HCT116 (cell line): ENCODE measurements at regions not wholly inside any gene's neighbourhood (a gene's known extent, or its start where the extent isn't known, plus 50 kb on each side); places are given as distances from the start of the nearest gene placed in this dataset.

Source experiments
- ATAC-seq: fragments of 200-7000 bp; cut with Tn5 transposase; 2 replicates; pipeline ENCODE4 v1.9.1; 2020; ENCODE audit warnings: mild to moderate bottlenecking, moderate library complexity
- BruUV-seq: library from RNA; stranded (reverse); fragments of 400-500 nt; replicated peaks from 2 replicates; lab custom pipeline; 2021; lab: Mats Ljungman, UMichigan
- CTCF ChIA-PET: fragments of 300-600 bp; sonication (Branson Sonifier 250); formaldehyde crosslinking; loops from one replicate; lab custom pipeline; 2021; ENCODE audit warnings: antibody characterized with exemption; lab: Charles Lee
- POLR2A ChIA-PET: fragments of 300-600, 350-600 bp; sonication (Branson Sonifier 250); formaldehyde crosslinking; loops from one replicate; lab custom pipeline; 2021; ENCODE audit warnings: antibody characterized with exemption; lab: Charles Lee
- RAD21 ChIA-PET, 2 experiments: fragments of 300-600 bp; sonication (Branson Sonifier 250); formaldehyde crosslinking; loops; one replicate each; lab custom pipeline; 2023; ENCODE audit warnings: low total read pairs in 2 of 2; ENCODE audit not compliant: uncharacterized antibody in 2 of 2, unreplicated experiment in 2 of 2, low non-redundant PET in 1 of 2; lab: Charles Lee
- DNase-seq: peaks from one replicate; pipeline ENCODE4 v3.0.0-alpha.2; 2010; ENCODE audit warnings: low read depth, low spot score
- H2AFZ ChIP-seq: fragments of 200-600 bp; shearing (Covaris generic), sonication (generic); 2 replicates; pipeline ENCODE4 v1.6.1; 2017; ENCODE audit warnings: low read depth, mixed run types, mixed read lengths, antibody characterized with exemption, low read length; ENCODE audit not compliant: poor library complexity, severe bottlenecking
- H3K27ac ChIP-seq: 2 replicates; pipeline ENCODE4 v1.5.1; 2012; ENCODE audit warnings: low read depth, low read length
- H3K27me3 ChIP-seq: fragments of 200-600 bp; sonication (generic); 2 replicates; pipeline ENCODE4 v1.6.1; 2016; ENCODE audit warnings: mixed run types, low read length, mixed read lengths; ENCODE audit not compliant: insufficient read depth
- H3K36me3 ChIP-seq, 2 experiments: fragments of 200-500 bp in 1 of 2; fragments of 200-600 bp in 1 of 2; sonication (Bioruptor generic) in 1 of 2; sonication (generic) in 1 of 2; 2 replicates each; pipeline versions ENCODE4 v1.5.1 to v1.6.1; 2014 to 2016; ENCODE audit warnings: low read length in 2 of 2, inconsistent platforms in 1 of 2, mixed read lengths in 1 of 2, mixed run types in 1 of 2; ENCODE audit not compliant: insufficient read depth in 2 of 2, control insufficient read depth in 1 of 2
- H3K4me1 ChIP-seq, 2 experiments: fragments of 200-600 bp in 1 of 2; sonication (generic) in 1 of 2; 2 replicates each; pipeline versions ENCODE4 v1.5.1 to v1.6.1; 2012 to 2017; ENCODE audit warnings: low read length in 2 of 2, inconsistent platforms in 1 of 2, mild to moderate bottlenecking in 1 of 2, mixed read lengths in 1 of 2, mixed run types in 1 of 2, moderate library complexity in 1 of 2; ENCODE audit not compliant: insufficient read depth in 2 of 2, control insufficient read depth in 1 of 2
- H3K4me2 ChIP-seq: fragments of 200-600 bp; sonication (generic); 2 replicates; pipeline ENCODE4 v1.6.1; 2017; ENCODE audit warnings: mixed run types, low read length, mixed read lengths
- H3K4me3 ChIP-seq, 2 experiments: fragments of 200-600 bp in 1 of 2; sonication (generic) in 1 of 2; replicated peaks in 1 of 2; 2 replicates each; pipeline ENCODE4 v1.5.1; 2011 to 2016; ENCODE audit warnings: low read length in 2 of 2, control low read depth in 1 of 2, low read depth in 1 of 2, mild to moderate bottlenecking in 1 of 2, mixed read lengths in 1 of 2, mixed run types in 1 of 2
- H3K79me2 ChIP-seq: fragments of 200-600 bp; sonication (generic); 2 replicates; pipeline ENCODE4 v1.6.1; 2017; ENCODE audit warnings: mild to moderate bottlenecking, mixed run types, low read length, moderate library complexity, mixed read lengths; ENCODE audit not compliant: insufficient read depth
- H3K9ac ChIP-seq: fragments of 200-600 bp; sonication (generic); 2 replicates; pipeline ENCODE4 v1.6.1; 2016; ENCODE audit warnings: low read length, mixed read lengths
- H3K9me2 ChIP-seq: fragments of 200-600 bp; sonication (generic), shearing (Covaris generic); 2 replicates; pipeline ENCODE4 v1.6.1; 2017; ENCODE audit warnings: mixed run types, mild to moderate bottlenecking, moderate library complexity; ENCODE audit not compliant: insufficient read depth
- H3K9me3 ChIP-seq, 2 experiments: fragments of 200-500 bp in 1 of 2; fragments of 200-600 bp in 1 of 2; sonication (Bioruptor generic) in 1 of 2; sonication (generic) in 1 of 2; 2 replicates each; pipeline ENCODE4 v1.6.1; 2014 to 2017; ENCODE audit warnings: low read length in 2 of 2, mixed read lengths in 2 of 2, inconsistent platforms in 1 of 2, low read depth in 1 of 2, mild to moderate bottlenecking in 1 of 2, mixed run types in 1 of 2, moderate library complexity in 1 of 2; ENCODE audit not compliant: control insufficient read depth in 1 of 2, insufficient read depth in 1 of 2
- H4K20me1 ChIP-seq: fragments of 200-600 bp; sonication (generic), shearing (Covaris generic); 2 replicates; pipeline ENCODE4 v1.6.1; 2017; ENCODE audit warnings: mixed run types, mild to moderate bottlenecking, moderate library complexity; ENCODE audit not compliant: insufficient read depth
- CBX3 ChIP-seq: IDR thresholded peaks from 2 replicates; pipeline ENCODE4 v1.6.1; 2012; ENCODE audit warnings: low read depth
- CEBPB ChIP-seq: IDR thresholded peaks from 2 replicates; pipeline ENCODE4 v1.6.1; 2012; ENCODE audit warnings: low read depth
- FOSL1 ChIP-seq: IDR thresholded peaks from 2 replicates; pipeline ENCODE4 v1.6.1; 2012; ENCODE audit warnings: low read depth
- JUND ChIP-seq: IDR thresholded peaks from 2 replicates; pipeline ENCODE4 v1.6.1; 2012
- SIN3A ChIP-seq: IDR thresholded peaks from 2 replicates; pipeline ENCODE4 v1.6.1; 2012; ENCODE audit warnings: low read depth
- SP1 ChIP-seq: IDR thresholded peaks from 2 replicates; pipeline ENCODE4 v1.6.1; 2012; ENCODE audit warnings: low read depth
- YY1 ChIP-seq: IDR thresholded peaks from 2 replicates; pipeline ENCODE4 v1.6.1; 2011; ENCODE audit warnings: low read length, low read depth, moderate library complexity, mild to moderate bottlenecking; ENCODE audit not compliant: insufficient replicate concordance; ENCODE audit errors: extremely low read depth
- ZFX ChIP-seq: fragments of 450-650 bp; IDR thresholded peaks from 2 replicates; pipeline ENCODE4 v1.6.1; 2017
- intact Hi-C: fragments of 100-400 bp; cut with micrococcal nuclease; formaldehyde crosslinking; loops from 2 replicates; pipeline ENCODE4 v1.10.0; 2022
- TF ChIP-seq, protein P1 (sequence below): IDR thresholded peaks from 2 replicates; pipeline ENCODE4 v1.6.1; 2012
- TF ChIP-seq, protein P2 (sequence below), 3 experiments: fragments of 200-600 bp in 1 of 3; sonication (generic) in 1 of 3; IDR thresholded peaks in 2 of 3; conservative IDR thresholded peaks in 1 of 3; 2 replicates each; pipeline ENCODE4 v1.5.1; 2012 to 2017; ENCODE audit warnings: low read depth in 2 of 3, low read length in 2 of 3, antibody characterized with exemption in 1 of 3, borderline replicate concordance in 1 of 3, control low read depth in 1 of 3, mild to moderate bottlenecking in 1 of 3, mixed read lengths in 1 of 3, mixed run types in 1 of 3, moderate library complexity in 1 of 3; ENCODE audit not compliant: insufficient read depth in 1 of 3

GRCh38 chr5:41638685-41639084 lies 128.3 kb upstream of the PLCXD3 start:
- Histone ChIP-seq H4K20me1 (no peaks in the 10 kb centered on the region), H3K9me3 (no peaks in the 10 kb centered on the region), H3K4me2 (no peak overlapping the region), H3K27ac (no peak overlapping the region), H3K79me2 (no peaks in the 10 kb centered on the region), H3K9ac (no peak overlapping the region), H2AFZ (no peak overlapping the region), H3K36me3 (no peaks in the 10 kb centered on the region), H3K9me2 (no peaks in the 10 kb centered on the region), H3K27me3 (no peaks in the 10 kb centered on the region), H3K4me3 (no peak overlapping the region), H3K4me1 (no peaks in the 10 kb centered on the region)
- ChIA-PET CTCF (interaction anchor here (1.0 to 4.8 kb wide), 3 partner anchors 17 to 734 kb away, joined by 3 to 31 read pairs (median 6); no protein-coding TSS in a partner anchor), POLR2A (no interaction called here), RAD21 (no interaction called here)
- TF ChIP-seq CBX3 (no peak), JUND (no peak), ZFX (no peak), YY1 (no peak), SIN3A (no peak), SP1 (no peak), FOSL1 (no peak), CEBPB (no peak)
- TF ChIP-seq, protein P1, sequence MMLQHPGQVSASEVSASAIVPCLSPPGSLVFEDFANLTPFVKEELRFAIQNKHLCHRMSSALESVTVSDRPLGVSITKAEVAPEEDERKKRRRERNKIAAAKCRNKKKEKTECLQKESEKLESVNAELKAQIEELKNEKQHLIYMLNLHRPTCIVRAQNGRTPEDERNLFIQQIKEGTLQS: no peak
- TF ChIP-seq, protein P2, sequence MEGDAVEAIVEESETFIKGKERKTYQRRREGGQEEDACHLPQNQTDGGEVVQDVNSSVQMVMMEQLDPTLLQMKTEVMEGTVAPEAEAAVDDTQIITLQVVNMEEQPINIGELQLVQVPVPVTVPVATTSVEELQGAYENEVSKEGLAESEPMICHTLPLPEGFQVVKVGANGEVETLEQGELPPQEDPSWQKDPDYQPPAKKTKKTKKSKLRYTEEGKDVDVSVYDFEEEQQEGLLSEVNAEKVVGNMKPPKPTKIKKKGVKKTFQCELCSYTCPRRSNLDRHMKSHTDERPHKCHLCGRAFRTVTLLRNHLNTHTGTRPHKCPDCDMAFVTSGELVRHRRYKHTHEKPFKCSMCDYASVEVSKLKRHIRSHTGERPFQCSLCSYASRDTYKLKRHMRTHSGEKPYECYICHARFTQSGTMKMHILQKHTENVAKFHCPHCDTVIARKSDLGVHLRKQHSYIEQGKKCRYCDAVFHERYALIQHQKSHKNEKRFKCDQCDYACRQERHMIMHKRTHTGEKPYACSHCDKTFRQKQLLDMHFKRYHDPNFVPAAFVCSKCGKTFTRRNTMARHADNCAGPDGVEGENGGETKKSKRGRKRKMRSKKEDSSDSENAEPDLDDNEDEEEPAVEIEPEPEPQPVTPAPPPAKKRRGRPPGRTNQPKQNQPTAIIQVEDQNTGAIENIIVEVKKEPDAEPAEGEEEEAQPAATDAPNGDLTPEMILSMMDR (IDR thresholded peaks at IDR 0.05 in 2 of 3, conservative IDR thresholded peaks at IDR 0.05 in 1 of 3; ENCODE audit: borderline replicate concordance in 1 of 3, insufficient read depth in 1 of 3, low read depth in 2 of 3, low read length in 2 of 3): no peak
- no peak for ATAC-seq
- BruUV-seq: no TSS peak
- intact Hi-C loops: no loop called here
- DNase-seq: no peak
